ENCODE measurements at regions not wholly inside any gene's neighbourhood (a gene's known extent, or its start where the extent isn't known, plus 50 kb on each side); places are given as distances from the start of the nearest gene placed in this dataset.
"Not testable (repeated sequence)": the region's sequence is repeated elsewhere in the genome, so short reads cannot be mapped to it uniquely, and the experiment has no call there.

DNA sequence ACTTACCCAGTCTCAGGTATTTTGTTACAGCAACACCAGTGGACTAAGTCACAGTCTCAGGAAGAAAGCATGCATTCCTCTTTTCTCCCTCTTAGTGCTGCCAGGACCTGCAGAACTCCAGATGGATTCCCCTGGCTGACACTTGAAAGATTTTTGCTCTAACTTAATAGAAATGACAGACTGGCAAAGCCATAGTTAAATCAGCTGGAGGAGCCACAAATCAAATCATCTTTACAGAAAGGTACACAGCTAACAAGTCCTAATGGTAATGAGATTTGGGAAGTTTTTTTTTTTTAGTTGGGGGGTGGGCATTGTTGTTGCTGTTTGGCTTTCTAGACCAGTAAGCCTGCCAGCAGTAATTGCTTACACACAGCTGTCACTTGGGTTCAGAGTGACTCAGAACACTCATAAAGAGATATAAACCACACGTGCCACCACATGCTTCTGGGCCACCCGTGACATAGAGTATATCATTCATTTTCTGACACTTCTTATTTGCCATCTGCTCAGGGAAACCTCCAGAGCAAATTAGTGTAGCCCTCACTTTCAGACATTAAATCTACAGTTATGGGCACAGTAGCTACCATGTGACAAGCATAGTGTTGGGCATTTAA lies 72.4 kb downstream of the FH start:
- DNase-seq: no peak

DNA sequence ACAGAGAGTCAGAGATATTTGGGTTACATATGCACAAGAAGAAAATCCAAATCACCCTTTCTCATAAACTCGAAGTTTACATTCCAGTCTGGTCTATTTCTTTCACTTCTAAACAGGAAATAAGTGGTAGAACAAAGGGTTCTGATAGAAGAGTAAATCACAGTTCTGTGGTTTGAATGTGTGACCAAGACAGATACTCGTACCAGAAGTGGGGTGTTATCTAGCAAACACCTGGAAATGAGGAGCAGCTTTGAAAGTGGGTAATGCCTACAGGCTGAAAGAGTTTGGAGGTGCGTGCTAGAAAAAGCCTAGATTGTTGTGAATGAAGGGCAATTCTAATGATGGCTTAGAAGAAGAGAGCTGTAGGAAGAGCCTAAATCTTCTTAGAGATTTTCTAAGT lies 74.7 kb downstream of the FH start:
- no peak for DNase-seq

DNA sequence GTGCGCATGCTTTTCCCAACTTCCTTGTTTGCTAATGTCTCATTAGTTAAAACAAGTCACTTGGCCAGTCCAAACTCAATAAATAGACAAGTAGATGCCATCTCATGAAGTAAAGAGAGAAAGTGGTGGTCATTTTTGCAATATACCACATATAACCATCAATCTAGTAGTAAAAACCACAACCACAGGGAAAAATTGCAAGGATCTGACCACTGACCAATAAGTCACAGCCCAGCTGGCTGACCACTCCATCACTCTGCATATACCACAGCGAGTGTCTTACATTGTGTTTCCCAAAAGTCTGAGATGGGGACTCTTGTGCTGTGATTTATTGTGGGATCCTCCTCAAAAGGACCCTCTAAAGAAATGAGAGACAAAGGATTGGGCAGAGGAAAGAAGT lies 76.0 kb downstream of the FH start:
- DNase-seq: no peak

DNA sequence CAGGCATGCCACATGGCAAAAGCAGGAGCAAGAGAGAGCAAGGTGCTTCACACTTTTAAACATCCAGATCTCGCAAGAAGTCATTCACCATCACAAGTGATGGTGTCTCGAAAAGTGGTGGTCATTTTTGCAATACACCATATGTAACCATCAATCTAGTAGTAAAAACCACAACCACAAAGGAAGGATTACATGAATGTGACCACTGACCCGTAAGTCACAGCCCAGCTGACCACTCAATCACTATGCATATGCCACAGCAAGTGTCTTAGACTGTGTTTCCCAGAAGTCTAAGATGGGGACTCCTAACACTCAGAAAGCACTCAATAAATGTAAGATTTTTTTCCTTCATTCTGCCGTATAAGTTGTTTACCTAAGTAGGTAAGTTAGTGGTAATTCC lies 76.9 kb downstream of the FH start:
- no peak for DNase-seq

DNA sequence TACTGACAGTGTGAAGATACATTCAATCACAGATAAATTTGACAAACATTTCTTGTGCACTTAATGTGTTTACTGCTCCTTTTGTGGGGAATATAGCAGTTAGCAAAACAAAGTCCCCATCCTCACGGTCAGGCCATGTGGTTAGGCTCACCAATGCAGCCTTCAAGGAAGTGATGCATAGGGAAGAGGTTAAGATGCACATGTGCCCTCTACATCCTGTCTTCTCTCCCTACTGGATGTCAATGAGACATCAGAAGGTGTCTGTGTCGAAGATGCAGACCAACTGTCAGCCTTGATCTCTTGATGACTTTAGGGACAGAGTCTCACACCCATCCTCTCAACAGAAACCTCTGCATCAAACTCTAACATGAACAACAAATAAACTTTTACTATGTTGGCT lies 78.7 kb downstream of the FH start:
- no peak for DNase-seq

DNA sequence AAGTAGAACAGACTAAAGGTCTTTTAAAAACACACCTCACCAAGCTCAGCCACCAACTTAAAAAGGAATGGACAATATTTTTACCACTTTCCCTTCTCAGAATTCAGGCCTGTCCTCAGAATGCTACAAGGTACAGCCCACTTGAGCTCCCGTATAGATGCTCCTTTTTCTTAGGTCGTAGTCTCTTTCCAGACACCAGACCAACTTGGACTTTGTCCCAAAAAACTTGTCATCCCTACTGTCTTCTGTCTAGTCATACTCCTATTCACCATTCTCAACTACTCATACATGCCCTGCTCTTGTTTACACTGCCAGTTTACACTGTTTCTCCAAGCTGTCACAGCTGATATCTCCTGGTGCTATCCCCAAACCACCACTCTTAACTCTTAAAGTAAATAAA lies 80.9 kb downstream of the FH start:
- DNase-seq: not testable (repeated sequence)

DNA sequence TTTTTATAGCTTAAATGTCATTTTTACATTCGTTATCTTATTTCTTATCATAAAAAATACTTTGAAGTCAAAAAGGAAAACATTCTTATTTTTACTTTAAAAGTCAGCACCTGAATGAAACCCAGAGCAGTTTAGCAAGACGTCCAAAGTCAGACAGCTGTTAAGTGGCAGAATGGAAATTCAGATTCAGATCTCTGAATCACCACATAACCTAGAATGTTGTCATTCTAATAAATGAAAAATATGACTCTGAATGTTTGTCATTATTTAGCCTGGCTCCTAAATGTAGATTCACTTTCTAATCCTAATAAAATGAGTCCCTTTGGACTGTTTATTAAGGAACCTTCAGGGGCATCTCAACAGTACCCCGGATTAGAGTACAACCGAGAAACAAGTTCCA lies 75.2 kb upstream of the RGS7 start:
- DNase-seq: no peak

DNA sequence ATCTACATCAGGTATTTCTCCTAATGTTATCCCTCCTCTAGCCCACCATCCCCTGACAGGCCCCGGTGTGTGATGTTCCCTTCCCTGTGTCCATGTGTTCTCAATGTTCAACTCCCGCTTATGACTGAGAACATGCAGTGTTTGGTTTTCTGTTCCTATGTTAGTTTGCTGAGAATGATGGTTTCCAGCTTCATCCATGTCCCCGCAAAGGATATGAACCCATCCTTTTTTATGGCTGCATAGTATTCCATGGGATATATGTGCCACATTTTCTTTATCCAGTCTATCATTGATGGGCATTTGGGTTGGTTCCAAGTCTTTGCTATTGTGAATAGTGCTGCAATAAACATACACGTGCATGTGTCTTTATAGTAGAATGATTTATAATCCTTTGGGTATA lies 68.1 kb upstream of the RGS7 start:
- not testable (repeated sequence) for DNase-seq

DNA sequence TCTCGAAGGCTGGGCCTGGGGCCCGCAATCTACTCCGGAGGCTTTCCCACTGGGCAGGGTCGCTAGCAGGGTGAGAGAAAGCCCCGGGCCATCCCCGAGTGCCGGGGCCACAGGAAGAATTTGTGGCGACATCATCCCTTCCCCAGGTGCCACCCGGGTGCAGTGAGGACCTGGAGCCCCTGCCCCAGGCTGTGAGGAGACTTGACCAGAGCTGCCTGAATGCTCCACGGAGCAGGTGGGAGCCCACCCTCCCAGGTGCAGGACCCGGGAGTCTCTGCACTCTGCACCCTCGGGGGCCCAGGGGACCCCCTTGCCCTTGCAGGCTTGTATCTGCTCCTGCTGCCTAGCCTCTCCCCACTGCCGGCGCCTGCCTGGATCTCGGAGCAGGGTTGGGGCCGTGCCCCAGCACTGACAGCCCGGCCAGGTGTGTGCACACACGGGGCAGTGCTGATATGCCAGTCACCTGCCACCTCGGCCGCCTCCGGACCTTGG lies 67.5 kb upstream of the RGS7 start:
- no peak for DNase-seq

DNA sequence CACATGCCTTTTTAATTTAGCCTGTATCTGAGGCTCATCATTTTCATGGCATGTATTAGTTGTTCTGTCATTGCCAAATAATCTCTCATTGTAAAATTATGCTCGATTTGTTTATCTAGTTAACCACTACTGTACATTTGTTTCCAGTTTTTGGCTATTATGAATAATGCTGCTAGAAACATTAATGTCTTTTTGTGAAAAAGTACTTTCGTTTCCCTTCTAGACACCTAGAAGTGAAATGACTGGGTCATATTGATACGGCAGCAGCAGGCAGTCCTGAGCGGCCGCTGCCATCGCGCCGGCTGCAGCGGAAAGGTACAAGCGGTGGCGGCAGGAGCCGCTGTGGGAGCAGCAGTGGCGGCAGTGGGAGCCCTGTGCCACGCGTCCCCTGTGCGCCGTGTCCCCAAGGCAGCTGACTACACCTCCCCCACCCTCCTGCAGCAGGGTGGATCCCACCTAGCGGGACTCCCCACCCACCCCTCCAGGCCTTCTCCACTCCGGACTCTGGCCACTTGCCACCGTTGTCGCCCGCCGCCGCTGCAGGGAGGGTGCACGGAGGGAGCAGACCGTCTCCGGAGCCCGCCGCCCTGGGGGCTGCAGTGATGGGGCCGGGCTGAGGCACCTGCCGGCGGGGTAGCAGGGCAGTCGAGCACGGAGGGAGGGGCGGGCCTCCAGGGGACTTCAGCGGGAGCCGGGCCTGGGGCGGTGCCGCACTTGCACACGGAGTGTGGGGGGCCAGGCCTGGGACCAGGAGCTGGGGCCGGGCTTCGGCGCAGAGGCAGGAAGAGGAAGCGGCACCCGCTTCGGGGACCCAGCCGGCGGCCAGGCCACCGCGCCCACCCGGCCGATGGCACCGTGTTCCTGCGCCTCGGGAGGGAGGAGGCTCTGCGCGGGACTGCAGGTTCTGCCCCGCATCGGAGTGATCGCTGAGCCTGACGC lies 66.8 kb upstream of the RGS7 start:
- peak; percentile 12 for DNase-seq

DNA sequence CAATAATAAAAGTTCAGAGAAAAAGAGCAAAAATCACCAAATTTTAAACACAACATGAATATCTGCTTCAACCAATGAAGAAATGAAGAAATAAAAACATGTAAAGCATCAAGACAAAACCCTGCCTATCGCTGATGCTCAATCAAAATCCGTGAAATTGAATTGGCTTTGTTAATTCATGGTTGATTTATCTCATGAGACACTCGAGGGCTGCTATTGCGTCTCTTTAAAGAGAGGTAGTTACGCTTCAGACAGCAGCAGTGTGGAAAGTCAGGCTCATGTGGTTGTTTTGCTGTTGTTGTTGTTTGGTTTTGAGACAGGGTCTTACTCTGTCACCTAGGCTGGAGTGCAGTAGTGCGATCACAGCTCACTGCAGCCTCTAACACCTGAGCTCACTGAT lies 65.5 kb upstream of the RGS7 start:
- DNase-seq: no peak

DNA sequence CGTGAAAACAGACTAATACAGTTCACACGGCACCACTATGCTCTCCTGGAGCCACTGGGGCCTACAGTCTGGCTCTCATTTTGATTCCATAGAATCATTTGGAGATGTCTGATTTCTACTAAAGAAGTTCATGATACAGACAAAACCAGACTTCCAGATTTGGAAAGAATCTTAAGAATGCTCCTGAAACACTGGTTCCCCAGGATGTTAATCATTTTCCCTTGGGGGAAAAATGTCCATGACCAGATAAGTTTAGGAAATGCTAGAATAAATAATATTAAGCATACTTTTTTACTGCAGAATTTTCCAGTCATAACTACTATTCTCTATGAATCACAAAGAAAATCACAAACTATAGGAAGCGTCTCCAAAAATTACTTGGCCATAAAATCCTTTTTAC lies 63.0 kb upstream of the RGS7 start:
- DNase-seq: no peak

DNA sequence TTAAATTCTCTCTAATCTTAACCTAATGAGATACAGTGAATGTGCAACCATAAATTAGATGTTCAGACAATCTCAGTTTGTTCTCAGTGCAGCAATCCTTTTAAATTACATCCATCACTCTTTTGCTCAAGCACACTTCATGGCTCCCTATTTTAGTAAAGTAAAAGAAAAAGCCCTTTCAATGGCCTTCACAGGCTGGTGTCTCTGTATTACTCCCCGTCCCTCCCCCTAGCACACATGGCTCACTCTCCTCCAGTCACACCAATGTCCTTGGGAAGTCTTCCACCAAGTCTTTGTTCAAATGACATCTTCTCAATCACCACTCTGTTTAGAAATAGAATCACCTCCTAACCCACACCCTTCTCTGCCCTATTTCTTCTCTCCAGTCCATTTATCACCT lies 60.3 kb upstream of the RGS7 start:
- no peak for DNase-seq

DNA sequence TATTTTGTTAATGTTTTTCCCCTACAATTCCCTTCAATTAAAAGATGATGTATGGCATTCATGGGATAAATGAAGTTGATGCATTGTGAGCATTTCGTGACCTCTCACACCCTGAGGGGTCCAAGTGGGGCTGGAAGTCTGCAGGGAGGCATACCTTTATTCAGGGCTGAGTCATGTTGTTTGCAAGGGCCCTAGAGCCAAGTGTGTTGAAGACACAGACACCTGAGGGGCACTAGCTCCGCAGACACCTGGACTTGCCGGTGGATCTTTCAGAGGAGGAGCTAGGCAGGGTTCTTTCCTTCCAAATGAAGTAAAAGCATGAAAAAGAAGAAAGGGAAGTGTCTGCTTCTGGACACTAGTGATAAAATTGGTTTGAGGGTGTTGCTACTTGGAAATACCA lies 57.0 kb upstream of the RGS7 start:
- DNase-seq: no peak

DNA sequence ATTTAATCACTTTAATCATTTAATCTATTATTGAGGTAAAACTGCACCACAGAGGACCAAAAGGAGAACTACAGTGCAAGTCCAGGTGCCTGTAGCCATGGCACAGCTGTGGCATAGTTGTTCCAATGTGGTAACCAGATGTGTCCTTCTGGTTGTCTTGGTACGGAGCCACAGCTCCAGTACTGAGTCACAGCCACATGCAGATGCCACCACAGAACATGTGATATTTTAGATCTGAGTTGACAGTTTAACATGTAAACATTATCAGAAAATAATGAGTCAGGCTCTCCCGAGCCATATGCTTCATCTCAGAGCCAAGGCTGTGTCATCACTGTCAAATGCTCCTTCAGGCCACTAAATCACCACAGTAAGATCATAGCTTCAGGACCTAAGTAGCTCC lies 56.4 kb upstream of the RGS7 start:
- no peak for DNase-seq

DNA sequence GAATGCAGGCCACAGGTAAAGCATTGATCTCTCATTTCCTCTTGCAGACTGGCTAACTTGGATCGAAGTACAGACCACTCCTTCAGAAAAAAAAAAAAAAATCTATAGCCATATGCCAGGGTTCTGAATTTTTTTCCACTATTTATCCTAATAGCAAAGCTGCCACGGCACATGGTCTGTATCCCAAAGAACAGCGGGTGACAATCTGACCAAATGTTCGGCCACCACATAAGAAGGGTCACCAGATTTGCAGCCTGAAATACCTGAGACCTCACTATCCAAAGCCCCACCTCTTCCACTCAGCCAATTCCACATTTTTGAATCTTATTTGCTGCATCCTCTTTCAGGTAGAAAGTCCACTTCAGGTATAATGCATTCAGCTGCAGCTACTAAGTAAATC lies 55.6 kb upstream of the RGS7 start:
- DNase-seq: no peak

DNA sequence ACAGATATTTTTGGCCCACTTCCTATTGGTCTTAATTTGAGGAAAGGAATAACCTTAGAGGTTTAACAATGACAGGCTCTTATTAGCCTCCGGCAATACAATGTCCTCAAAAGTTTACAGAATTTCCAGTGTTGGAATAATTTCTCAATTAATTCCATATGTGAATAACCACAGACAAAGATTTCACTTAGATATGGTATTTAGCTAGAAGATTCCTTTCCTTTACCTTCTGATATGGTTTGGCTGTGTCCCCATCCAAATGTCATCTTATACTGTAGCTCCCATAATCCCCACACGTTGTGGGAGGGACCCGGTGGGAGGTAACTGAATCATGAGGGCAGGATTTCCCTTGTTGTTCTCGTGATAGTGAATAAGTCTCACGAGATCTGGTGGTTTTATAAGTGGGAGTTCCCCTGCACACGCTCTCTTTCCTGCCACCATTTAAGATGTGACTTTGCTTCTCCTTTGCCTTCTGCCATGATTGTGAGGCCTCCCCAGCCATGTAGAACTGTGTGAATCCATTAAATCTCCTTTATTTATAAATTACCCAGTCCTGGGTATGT lies 54.9 kb upstream of the RGS7 start:
- no peak for DNase-seq

DNA sequence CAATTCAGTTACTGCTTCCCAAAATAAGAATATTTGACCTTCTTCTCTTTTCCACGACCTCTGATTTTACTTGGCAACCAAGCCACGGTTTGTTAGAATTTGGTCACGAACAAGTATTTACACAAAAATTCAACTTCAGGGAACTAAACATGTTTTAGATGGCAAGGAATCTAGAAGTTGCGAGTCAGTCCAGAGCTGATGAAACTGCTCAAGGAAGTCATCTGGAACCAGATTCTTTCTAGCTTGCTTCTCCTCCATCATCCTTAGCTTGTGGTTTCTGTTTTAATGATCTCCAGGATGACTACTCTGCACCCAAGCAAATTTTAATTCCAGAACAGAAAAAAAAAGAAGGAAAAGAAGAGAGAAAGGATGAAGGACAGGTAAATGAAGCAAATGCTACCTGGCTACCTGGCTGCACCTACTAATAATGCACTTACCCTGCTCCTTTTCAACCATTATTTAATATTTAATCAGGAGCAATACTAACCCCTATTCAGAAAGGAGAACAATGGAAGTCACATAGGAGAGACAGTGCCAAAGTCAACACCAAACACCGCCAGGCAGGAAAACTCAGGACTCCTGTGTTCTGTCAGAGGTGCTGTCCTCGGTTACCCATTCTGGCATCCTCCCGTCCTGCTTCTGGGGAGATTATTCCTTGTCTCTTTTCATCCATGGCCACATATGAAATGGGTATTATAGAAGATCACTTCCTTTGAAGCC lies 54.2 kb upstream of the RGS7 start:
- no peak for DNase-seq

DNA sequence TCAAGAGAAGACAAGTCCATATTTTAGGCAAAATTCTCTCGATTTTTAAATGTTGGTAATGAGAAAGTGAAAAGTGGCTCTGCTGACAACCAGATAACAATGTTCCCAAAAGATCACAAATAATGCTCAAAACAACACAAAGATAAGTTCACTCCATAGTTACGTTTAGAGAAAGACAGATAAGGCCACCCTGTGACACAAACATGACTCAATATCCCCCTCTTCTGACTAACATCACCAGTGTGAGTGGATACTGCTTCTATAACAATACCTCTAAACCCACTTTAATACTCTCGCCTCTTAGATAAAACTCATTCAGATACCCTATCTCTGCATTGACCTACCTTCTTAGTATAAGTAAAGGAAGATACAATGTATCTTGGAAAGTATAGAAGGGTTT lies 51.2 kb upstream of the RGS7 start:
- no peak for DNase-seq
